ENCODE measurements at regions not wholly inside any gene's neighbourhood (a gene's known extent, or its start where the extent isn't known, plus 50 kb on each side); places are given as distances from the start of the nearest gene placed in this dataset.

DNA sequence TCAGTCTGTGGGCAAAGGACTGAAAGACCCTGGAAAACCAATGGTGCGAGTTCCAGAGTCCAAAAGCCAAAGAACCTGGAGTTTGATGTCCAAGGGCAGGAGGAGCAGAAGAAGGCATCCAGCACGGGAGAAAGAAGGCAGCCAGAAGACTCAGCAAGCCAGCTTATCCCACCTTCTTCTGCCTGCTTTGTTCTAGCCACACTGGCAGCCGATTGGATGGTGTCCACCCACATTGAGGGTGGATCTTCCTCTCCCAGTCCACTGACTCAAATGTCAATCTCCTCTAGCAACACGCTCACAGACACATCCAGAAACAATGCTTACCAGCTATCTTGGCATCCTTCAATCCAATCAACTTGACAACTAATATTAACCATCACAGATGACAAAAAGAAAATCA is 57.2 kb upstream of the CAPRIN2 start:
- Histone ChIP-seq H3K4me3 (ENCODE audit: low read length) (no peak overlapping the region), H3K4me2 (ENCODE audit: low read length) (no peak overlapping the region), H3K9me3 (ENCODE audit: control insufficient read depth, insufficient read depth, low read length) (no peaks in the 10 kb centered on the region), H3K79me2 (ENCODE audit: control insufficient read depth, low read length) (no peaks in the 10 kb centered on the region), H3K9me2 (replicated peaks; ENCODE audit: control insufficient read depth, low read length) (no peaks in the 10 kb centered on the region), H3K4me1 (ENCODE audit: control insufficient read depth, low read length) (no peaks in the 10 kb centered on the region), H3K36me3 (ENCODE audit: control insufficient read depth, low read length) (no peaks in the 10 kb centered on the region), H3F3A (ENCODE audit: control insufficient read depth, insufficient read depth) (no peaks in the 10 kb centered on the region), H3K27me3 (ENCODE audit: control insufficient read depth, low read length) (peaks cover 11% of the 10 kb centered on the region), H3K27ac (ENCODE audit: low read depth, low read length) (no peak overlapping the region), H4K20me1 (ENCODE audit: control insufficient read depth, insufficient read depth, low read depth, low read length) (no peaks in the 10 kb centered on the region)
- TF ChIP-seq, protein P1, sequence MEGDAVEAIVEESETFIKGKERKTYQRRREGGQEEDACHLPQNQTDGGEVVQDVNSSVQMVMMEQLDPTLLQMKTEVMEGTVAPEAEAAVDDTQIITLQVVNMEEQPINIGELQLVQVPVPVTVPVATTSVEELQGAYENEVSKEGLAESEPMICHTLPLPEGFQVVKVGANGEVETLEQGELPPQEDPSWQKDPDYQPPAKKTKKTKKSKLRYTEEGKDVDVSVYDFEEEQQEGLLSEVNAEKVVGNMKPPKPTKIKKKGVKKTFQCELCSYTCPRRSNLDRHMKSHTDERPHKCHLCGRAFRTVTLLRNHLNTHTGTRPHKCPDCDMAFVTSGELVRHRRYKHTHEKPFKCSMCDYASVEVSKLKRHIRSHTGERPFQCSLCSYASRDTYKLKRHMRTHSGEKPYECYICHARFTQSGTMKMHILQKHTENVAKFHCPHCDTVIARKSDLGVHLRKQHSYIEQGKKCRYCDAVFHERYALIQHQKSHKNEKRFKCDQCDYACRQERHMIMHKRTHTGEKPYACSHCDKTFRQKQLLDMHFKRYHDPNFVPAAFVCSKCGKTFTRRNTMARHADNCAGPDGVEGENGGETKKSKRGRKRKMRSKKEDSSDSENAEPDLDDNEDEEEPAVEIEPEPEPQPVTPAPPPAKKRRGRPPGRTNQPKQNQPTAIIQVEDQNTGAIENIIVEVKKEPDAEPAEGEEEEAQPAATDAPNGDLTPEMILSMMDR (IDR thresholded peaks at IDR 0.05; ENCODE audit: low read depth, low read length, poor library complexity, severe bottlenecking) = no peak
- TF ChIP-seq EZH2phosphoT487 (IDR thresholded peaks at IDR 0.05; ENCODE audit: borderline replicate concordance, low read length) = no peak

- no peaks in the 10 kb centered on the region for H3K9me2 ChIP-seq (replicated peaks; ENCODE audit: control insufficient read depth, low read length)
Measured at GRCh38 chr12:30810918-30811317, 56.2 kb upstream of the CAPRIN2 start.

GRCh38 chr12:30807695-30808034 is 52.9 kb upstream of the CAPRIN2 start:
- H3F3A ChIP-seq (ENCODE audit: control insufficient read depth, insufficient read depth) = no peaks in the 10 kb centered on the region
- no peaks in the 10 kb centered on the region for H3K4me1 ChIP-seq (ENCODE audit: control insufficient read depth, low read length)
- no peaks in the 10 kb centered on the region for H3K9me2 ChIP-seq (replicated peaks; ENCODE audit: control insufficient read depth, low read length)
- H3K79me2 ChIP-seq (ENCODE audit: control insufficient read depth, low read length) = no peaks in the 10 kb centered on the region
- H3K4me3 ChIP-seq (ENCODE audit: low read length) = no peak overlapping the region
- no peaks in the 10 kb centered on the region for H4K20me1 ChIP-seq (ENCODE audit: control insufficient read depth, insufficient read depth, low read depth, low read length)
- TF ChIP-seq, protein P1 (IDR thresholded peaks at IDR 0.05; ENCODE audit: low read depth, low read length, poor library complexity, severe bottlenecking) = no peak
- no peak for TF ChIP-seq EZH2phosphoT487 (IDR thresholded peaks at IDR 0.05; ENCODE audit: borderline replicate concordance, low read length)
- no peak overlapping the region for H3K4me2 ChIP-seq (ENCODE audit: low read length)
- H3K27me3 ChIP-seq (ENCODE audit: control insufficient read depth, low read length) = 0 out of 2 replicates have a peak, but pooled peaks cover 4% of the 10 kb centered on the region
- no peak overlapping the region for H3K27ac ChIP-seq (ENCODE audit: low read depth, low read length)
- H3K36me3 ChIP-seq (ENCODE audit: control insufficient read depth, low read length) = no peaks in the 10 kb centered on the region
- no peaks in the 10 kb centered on the region for H3K9me3 ChIP-seq (ENCODE audit: control insufficient read depth, insufficient read depth, low read length)

More at GRCh38 chr12:30810918-30811317, 56.2 kb upstream of the CAPRIN2 start:
- peaks cover 11% of the 10 kb centered on the region for H3K27me3 ChIP-seq (ENCODE audit: control insufficient read depth, low read length)
- no peaks in the 10 kb centered on the region for H3K79me2 ChIP-seq (ENCODE audit: control insufficient read depth, low read length)
- H3K9me3 ChIP-seq (ENCODE audit: control insufficient read depth, insufficient read depth, low read length) = no peaks in the 10 kb centered on the region
- TF ChIP-seq, protein P1 (IDR thresholded peaks at IDR 0.05; ENCODE audit: low read depth, low read length, poor library complexity, severe bottlenecking) = no peak
- H3K4me1 ChIP-seq (ENCODE audit: control insufficient read depth, low read length) = no peaks in the 10 kb centered on the region
- H3K36me3 ChIP-seq (ENCODE audit: control insufficient read depth, low read length) = no peaks in the 10 kb centered on the region
- no peaks in the 10 kb centered on the region for H4K20me1 ChIP-seq (ENCODE audit: control insufficient read depth, insufficient read depth, low read depth, low read length)
- no peak overlapping the region for H3K4me2 ChIP-seq (ENCODE audit: low read length)
- H3F3A ChIP-seq (ENCODE audit: control insufficient read depth, insufficient read depth) = no peaks in the 10 kb centered on the region
- no peak overlapping the region for H3K27ac ChIP-seq (ENCODE audit: low read depth, low read length)
- no peak overlapping the region for H3K4me3 ChIP-seq (ENCODE audit: low read length)
